Type B pancreatic cell (in vitro differentiated cells): ENCODE measurements at regions not wholly inside any gene's neighbourhood (a gene's known extent, or its start where the extent isn't known, plus 50 kb on each side); places are given as distances from the start of the nearest gene placed in this dataset.

Experiments
- DNase-seq: peaks from one replicate; pipeline ENCODE4 v3.0.0; 2021; ENCODE audit warnings: mixed read lengths; ENCODE audit not compliant: unreplicated experiment; ENCODE audit errors: extremely low spot score
- H3K27ac Mint-ChIP-seq: 2 replicates; pipeline ENCODE4 v1.8.0; 2021; ENCODE audit warnings: mild to moderate bottlenecking, mixed read lengths
- H3K27me3 Mint-ChIP-seq: 2 replicates; pipeline ENCODE4 v1.8.0; 2021; ENCODE audit warnings: mixed read lengths
- H3K36me3 Mint-ChIP-seq: 2 replicates; pipeline ENCODE4 v1.8.0; 2021; ENCODE audit warnings: mixed read lengths
- H3K4me1 Mint-ChIP-seq: one replicate; pipeline ENCODE4 v1.8.0; 2021; ENCODE audit warnings: mixed read lengths; ENCODE audit not compliant: unreplicated experiment
- H3K4me3 Mint-ChIP-seq: 2 replicates; pipeline ENCODE4 v1.8.0; 2021; ENCODE audit warnings: mild to moderate bottlenecking, mixed read lengths
- H3K9me3 Mint-ChIP-seq: 2 replicates; pipeline ENCODE4 v1.8.0; 2021; ENCODE audit warnings: mixed read lengths
- TF ChIP-seq, protein P1 (sequence below): fragments of 200-600 bp; sonication (generic); conservative IDR thresholded peaks from 2 replicates; pipeline ENCODE4 v1.5.0; 2021; ENCODE audit warnings: antibody characterized with exemption, mild to moderate bottlenecking

DNA sequence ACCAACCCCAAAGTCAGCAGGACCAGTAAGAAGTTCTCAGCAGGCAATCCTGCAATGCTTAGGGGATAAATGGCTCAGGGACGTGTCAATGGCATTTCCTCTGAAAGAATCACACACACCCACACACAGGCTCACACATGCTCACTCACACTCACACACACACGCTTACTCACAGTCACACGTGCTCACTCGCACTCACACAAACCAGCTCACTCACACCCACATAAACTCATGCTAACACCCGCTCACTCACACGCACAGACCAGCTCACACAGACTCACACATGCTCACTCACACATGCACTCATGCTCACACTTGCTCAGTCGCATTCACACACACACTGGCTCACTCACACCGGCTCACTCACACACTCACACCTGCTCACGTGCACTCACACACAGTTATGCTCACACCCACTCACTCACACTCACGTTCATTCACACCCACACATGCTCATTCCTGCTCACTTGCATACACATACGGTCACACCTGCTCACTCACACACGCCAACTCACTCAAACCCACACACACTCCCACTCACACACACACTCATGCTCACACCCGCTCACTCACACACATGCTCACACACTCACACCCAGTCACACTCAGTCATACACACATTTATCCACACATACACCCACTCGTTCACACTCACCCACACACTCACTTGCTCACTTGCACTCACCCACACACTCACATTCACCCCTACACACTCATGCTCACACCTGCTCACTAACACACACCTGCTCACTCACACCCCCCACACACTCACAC is 436.8 kb downstream of the BCL11B start:
- Mint-ChIP-seq H3K27ac (no peak overlapping the region), H3K36me3 (no peaks in the 10 kb centered on the region), H3K9me3 (peaks cover 7% of the 10 kb centered on the region), H3K4me3 (no peak overlapping the region), H3K4me1 (peaks cover 9% of the 10 kb centered on the region), H3K27me3 (no peaks in the 10 kb centered on the region)
- TF ChIP-seq, protein P1, sequence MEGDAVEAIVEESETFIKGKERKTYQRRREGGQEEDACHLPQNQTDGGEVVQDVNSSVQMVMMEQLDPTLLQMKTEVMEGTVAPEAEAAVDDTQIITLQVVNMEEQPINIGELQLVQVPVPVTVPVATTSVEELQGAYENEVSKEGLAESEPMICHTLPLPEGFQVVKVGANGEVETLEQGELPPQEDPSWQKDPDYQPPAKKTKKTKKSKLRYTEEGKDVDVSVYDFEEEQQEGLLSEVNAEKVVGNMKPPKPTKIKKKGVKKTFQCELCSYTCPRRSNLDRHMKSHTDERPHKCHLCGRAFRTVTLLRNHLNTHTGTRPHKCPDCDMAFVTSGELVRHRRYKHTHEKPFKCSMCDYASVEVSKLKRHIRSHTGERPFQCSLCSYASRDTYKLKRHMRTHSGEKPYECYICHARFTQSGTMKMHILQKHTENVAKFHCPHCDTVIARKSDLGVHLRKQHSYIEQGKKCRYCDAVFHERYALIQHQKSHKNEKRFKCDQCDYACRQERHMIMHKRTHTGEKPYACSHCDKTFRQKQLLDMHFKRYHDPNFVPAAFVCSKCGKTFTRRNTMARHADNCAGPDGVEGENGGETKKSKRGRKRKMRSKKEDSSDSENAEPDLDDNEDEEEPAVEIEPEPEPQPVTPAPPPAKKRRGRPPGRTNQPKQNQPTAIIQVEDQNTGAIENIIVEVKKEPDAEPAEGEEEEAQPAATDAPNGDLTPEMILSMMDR: no peak
- no peak for DNase-seq

DNA sequence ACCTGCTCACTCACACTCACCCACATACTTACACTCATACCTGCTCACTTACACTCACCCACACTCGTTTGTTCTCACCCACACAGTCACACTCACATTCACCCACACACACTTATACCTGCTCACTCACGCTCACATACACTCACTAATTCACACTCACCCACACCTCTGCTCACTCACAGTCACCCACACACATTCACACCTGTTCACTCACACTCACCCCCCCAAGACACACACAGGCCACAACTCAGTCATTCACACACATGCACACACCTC is 436.2 kb downstream of the BCL11B start:
- Mint-ChIP-seq H3K9me3 (peaks cover 7% of the 10 kb centered on the region), H3K4me3 (no peak overlapping the region), H3K4me1 (peaks cover 13% of the 10 kb centered on the region), H3K27me3 (no peaks in the 10 kb centered on the region), H3K36me3 (no peaks in the 10 kb centered on the region), H3K27ac (no peak overlapping the region)
- DNase-seq: no peak
- TF ChIP-seq, protein P1: no peak

DNA sequence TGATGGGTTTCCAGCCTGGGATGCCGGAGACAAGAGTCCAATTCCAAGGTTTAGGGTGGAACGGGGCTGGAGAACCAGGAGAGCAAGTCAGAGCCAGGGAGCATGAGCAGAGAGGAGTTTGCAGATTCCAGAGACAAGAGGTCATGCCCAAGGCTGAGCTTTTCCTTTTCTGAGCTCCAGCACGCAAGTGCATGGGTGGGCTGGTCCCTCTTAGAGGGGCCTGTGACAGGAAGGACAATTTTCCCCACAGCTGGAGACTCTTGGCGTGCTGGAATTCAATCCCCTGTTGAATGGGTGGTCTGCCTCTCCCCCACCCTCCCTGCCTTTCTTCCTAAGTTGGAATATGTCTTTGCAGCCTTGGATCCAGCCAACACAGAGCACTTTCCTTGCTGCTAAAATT is 431.9 kb downstream of the BCL11B start:
- Mint-ChIP-seq H3K4me3 (no peak overlapping the region), H3K36me3 (no peaks in the 10 kb centered on the region), H3K27ac (no peak overlapping the region), H3K9me3 (peaks cover 7% of the 10 kb centered on the region), H3K27me3 (peaks cover 3% of the 10 kb centered on the region), H3K4me1 (peaks cover 13% of the 10 kb centered on the region)
- TF ChIP-seq, protein P1: no peak
- DNase-seq: no peak

DNA sequence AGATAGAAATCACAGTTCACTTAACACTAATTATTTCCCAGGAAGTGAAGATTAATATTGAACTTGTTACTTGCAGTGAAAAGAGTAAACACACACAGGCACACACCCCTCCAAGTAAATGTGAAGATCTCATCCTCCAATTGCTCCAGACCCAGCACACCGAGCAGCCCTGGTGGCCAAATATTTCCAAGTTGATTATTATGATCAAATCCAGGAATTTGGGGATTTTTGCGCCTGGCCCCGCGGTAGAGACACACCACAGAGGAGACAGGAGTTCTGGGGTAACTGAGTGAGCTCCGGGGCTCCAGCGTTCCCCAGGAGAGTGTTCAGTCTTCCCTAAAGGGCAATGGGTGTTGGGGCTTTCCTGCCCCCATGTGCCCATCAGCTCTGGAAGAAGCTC is 431.5 kb downstream of the BCL11B start:
- peaks cover 7% of the 10 kb centered on the region for H3K9me3 Mint-ChIP-seq
- peaks cover 13% of the 10 kb centered on the region for H3K4me1 Mint-ChIP-seq
- H3K4me3 Mint-ChIP-seq: no peak overlapping the region
- H3K27ac Mint-ChIP-seq: no peak overlapping the region
- no peaks in the 10 kb centered on the region for H3K36me3 Mint-ChIP-seq
- DNase-seq: no peak
- TF ChIP-seq, protein P1: peak; percentile 17
- peaks cover 7% of the 10 kb centered on the region for H3K27me3 Mint-ChIP-seq

DNA sequence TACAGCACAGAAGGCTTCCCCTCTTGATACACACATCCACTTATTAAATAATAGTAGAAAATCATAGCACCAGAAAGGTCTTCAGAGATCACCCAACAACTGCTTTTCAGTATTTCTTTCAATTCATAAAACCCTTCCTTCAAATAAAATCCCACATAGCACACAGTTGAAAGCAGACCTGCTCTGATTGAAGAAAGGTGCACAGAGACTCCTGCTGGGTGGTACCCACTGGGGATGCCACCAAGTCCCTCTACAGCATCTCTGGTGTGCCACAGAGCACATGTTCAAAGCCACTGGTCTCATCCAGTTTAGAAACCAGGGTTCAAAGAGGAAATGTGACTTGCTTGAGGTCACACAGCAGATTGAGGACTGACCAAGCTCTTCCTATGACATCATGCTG is 427.5 kb downstream of the BCL11B start:
- Mint-ChIP-seq H3K9me3 (peaks cover 4% of the 10 kb centered on the region), H3K4me1 (peaks cover 20% of the 10 kb centered on the region), H3K4me3 (no peak overlapping the region), H3K36me3 (peaks cover 4% of the 10 kb centered on the region), H3K27ac (no peak overlapping the region), H3K27me3 (peaks cover 9% of the 10 kb centered on the region)
- TF ChIP-seq, protein P1: no peak
- DNase-seq: no peak
